H1 (cell line): ENCODE measurements at regions not wholly inside any gene's neighbourhood (a gene's known extent, or its start where the extent isn't known, plus 50 kb on each side); places are given as distances from the start of the nearest gene placed in this dataset.

Source experiments
- CTCF ChIA-PET: fragments of 300-600 bp; sonication (Branson Sonifier 250); formaldehyde crosslinking; loops from one replicate; lab custom pipeline; 2021; ENCODE audit not compliant: partially characterized antibody; lab: Charles Lee
- POLR2A ChIA-PET: fragments of 300-600 bp; sonication (Branson Sonifier 250); formaldehyde crosslinking; loops from one replicate; lab custom pipeline; 2021; ENCODE audit warnings: inconsistent platforms; ENCODE audit not compliant: partially characterized antibody; lab: Charles Lee
- DNase-seq, 2 experiments: peaks; one replicate each; pipeline versions ENCODE4 v3.0.0 to v3.0.0-alpha.2; 2010 to 2022; ENCODE audit warnings: low spot score in 2 of 2, low read depth in 1 of 2, mixed read lengths in 1 of 2
- FAIRE-seq: peaks from 2 replicates; lab custom pipeline; 2011; peaks lifted over from hg19 to GRCh38; lab: Jason Lieb, UNC
- H2AFZ ChIP-seq: 2 replicates; pipeline ENCODE4 v1.8.1; 2012; ENCODE audit warnings: low read length, inconsistent platforms
- H2AK5ac ChIP-seq: 2 replicates; pipeline ENCODE4 v1.6.1; 2013; ENCODE audit warnings: low read depth, low read length
- H2BK120ac ChIP-seq: replicated peaks from 2 replicates; pipeline ENCODE3; 2013; ENCODE audit warnings: low read depth, low read length, inconsistent platforms
- H2BK12ac ChIP-seq: 2 replicates; pipeline ENCODE4 v1.6.1; 2013; ENCODE audit warnings: low read depth, low read length
- H2BK15ac ChIP-seq: 2 replicates; pipeline ENCODE4 v1.6.1; 2013; ENCODE audit warnings: low read length
- H2BK20ac ChIP-seq: 2 replicates; pipeline ENCODE4 v1.6.1; 2013; ENCODE audit warnings: low read length
- H2BK5ac ChIP-seq: 2 replicates; pipeline ENCODE4 v1.6.1; 2013; ENCODE audit warnings: low read depth, low read length
- H3K14ac ChIP-seq: 2 replicates; pipeline ENCODE4 v1.6.1; 2013; ENCODE audit warnings: inconsistent platforms; ENCODE audit not compliant: insufficient read length
- H3K18ac ChIP-seq: 2 replicates; pipeline ENCODE4 v1.6.1; 2013; ENCODE audit warnings: low read length; ENCODE audit errors: extremely low read depth
- H3K23ac ChIP-seq: 2 replicates; pipeline ENCODE4 v1.6.1; 2013; ENCODE audit warnings: inconsistent platforms; ENCODE audit not compliant: insufficient read length
- H3K23me2 ChIP-seq: 2 replicates; pipeline ENCODE4 v1.6.1; 2013; ENCODE audit warnings: low read depth, low read length
- H3K27ac ChIP-seq: 2 replicates; pipeline ENCODE4 v1.6.1; 2011; ENCODE audit warnings: low read depth, low read length, inconsistent platforms
- H3K27me3 ChIP-seq, 4 experiments: replicated peaks in 1 of 4; 1 replicate in 1 of 4; 2 replicates in 3 of 4; pipeline versions ENCODE4 v1.6.1 to v1.8.1; 2011 to 2013; ENCODE audit warnings: low read length in 3 of 4, mild to moderate bottlenecking in 3 of 4, inconsistent platforms in 2 of 4, mixed read lengths in 2 of 4, moderate library complexity in 1 of 4; ENCODE audit not compliant: control insufficient read depth in 3 of 4, insufficient read depth in 3 of 4; ENCODE audit errors: extremely low read depth in 1 of 4
- H3K36me3 ChIP-seq, 4 experiments: 2 replicates each; pipeline versions ENCODE4 v1.6.1 to v1.8.1; 2011 to 2013; ENCODE audit warnings: mild to moderate bottlenecking in 4 of 4, low read length in 3 of 4, moderate library complexity in 2 of 4, control low read depth in 1 of 4, inconsistent platforms in 1 of 4; ENCODE audit not compliant: insufficient read depth in 4 of 4, control insufficient read depth in 2 of 4
- H3K4ac ChIP-seq: replicated peaks from 2 replicates; pipeline ENCODE3; 2013; ENCODE audit warnings: low read length, low read depth, mixed read lengths, inconsistent platforms; ENCODE audit not compliant: insufficient read length
- H3K4me1 ChIP-seq, 4 experiments: replicated peaks in 1 of 4; 1 replicate in 1 of 4; 2 replicates in 3 of 4; pipeline versions ENCODE4 v1.6.1 to v1.8.1; 2011 to 2013; ENCODE audit warnings: low read length in 3 of 4, inconsistent platforms in 2 of 4, mixed read lengths in 1 of 4; ENCODE audit not compliant: insufficient read depth in 4 of 4, control insufficient read depth in 3 of 4
- H3K4me2 ChIP-seq, 2 experiments: 2 replicates each; pipeline versions ENCODE4 v1.6.1 to v1.8.1; 2011 to 2013; ENCODE audit warnings: low read depth in 2 of 2, low read length in 2 of 2, control low read depth in 1 of 2, inconsistent platforms in 1 of 2, mild to moderate bottlenecking in 1 of 2; ENCODE audit not compliant: insufficient read depth in 1 of 2
- H3K4me3 ChIP-seq, 4 experiments: fragments of 200-600, 300-600 bp in 1 of 4; sonication (generic), shearing (Covaris generic), sonication (Bioruptor Twin) in 1 of 4; 2 replicates each; pipeline versions ENCODE4 v1.5.1 to v1.8.1; 2011 to 2016; ENCODE audit warnings: low read length in 4 of 4, low read depth in 3 of 4, control low read depth in 2 of 4, inconsistent platforms in 2 of 4, mild to moderate bottlenecking in 2 of 4, mixed read lengths in 1 of 4, moderate library complexity in 1 of 4; ENCODE audit not compliant: insufficient read depth in 2 of 4; ENCODE audit errors: extremely low read depth in 1 of 4
- H3K56ac ChIP-seq: replicated peaks from 2 replicates; pipeline ENCODE3; 2013; ENCODE audit warnings: low read depth, mild to moderate bottlenecking, mixed read lengths, low read length, inconsistent platforms; ENCODE audit not compliant: insufficient read length
- H3K79me1 ChIP-seq: 2 replicates; pipeline ENCODE4 v1.6.1; 2013; ENCODE audit warnings: low read depth, low read length, control low read depth
- H3K79me2 ChIP-seq, 2 experiments: 2 replicates each; pipeline versions ENCODE4 v1.6.1 to v1.8.1; 2012 to 2013; ENCODE audit warnings: low read length in 2 of 2, mild to moderate bottlenecking in 2 of 2, inconsistent platforms in 1 of 2; ENCODE audit not compliant: insufficient read depth in 2 of 2, control insufficient read depth in 1 of 2
- H3K9ac ChIP-seq, 4 experiments: replicated peaks in 1 of 4; 1 replicate in 1 of 4; 2 replicates in 3 of 4; pipeline versions ENCODE4 v1.6.1 to v1.8.1; 2011 to 2013; ENCODE audit warnings: low read depth in 3 of 4, low read length in 3 of 4, control low read depth in 2 of 4, mild to moderate bottlenecking in 2 of 4, moderate library complexity in 2 of 4, inconsistent platforms in 1 of 4; ENCODE audit errors: extremely low read depth in 1 of 4
- H3K9me3 ChIP-seq, 2 experiments: 2 replicates each; pipeline versions ENCODE4 v1.6.1 to v1.8.1; 2012 to 2013; ENCODE audit warnings: mild to moderate bottlenecking in 2 of 2, moderate library complexity in 2 of 2, control low read depth in 1 of 2, inconsistent platforms in 1 of 2, low read depth in 1 of 2, low read length in 1 of 2, mixed read lengths in 1 of 2; ENCODE audit not compliant: insufficient read depth in 2 of 2
- H4K20me1 ChIP-seq, 2 experiments: replicated peaks in 1 of 2; 2 replicates each; pipeline versions ENCODE3 to v1.8.1; 2011 to 2013; ENCODE audit warnings: inconsistent platforms in 2 of 2, low read length in 2 of 2, mild to moderate bottlenecking in 1 of 2; ENCODE audit not compliant: insufficient read depth in 2 of 2, control insufficient read depth in 1 of 2
- H4K5ac ChIP-seq: 2 replicates; pipeline ENCODE4 v1.6.1; 2013; ENCODE audit warnings: low read length, low read depth, mixed read lengths, inconsistent platforms; ENCODE audit not compliant: insufficient read length
- H4K8ac ChIP-seq: 2 replicates; pipeline ENCODE4 v1.8.0; 2013; ENCODE audit warnings: mild to moderate bottlenecking, moderate library complexity, low read length, inconsistent platforms; ENCODE audit not compliant: insufficient read depth; ENCODE audit errors: extremely low read depth
- H4K91ac ChIP-seq: replicated peaks from 2 replicates; pipeline ENCODE3; 2013; ENCODE audit warnings: low read length, mixed read lengths, inconsistent platforms; ENCODE audit not compliant: insufficient read length
- BCL11A ChIP-seq, 2 experiments: IDR thresholded peaks; one replicate each; pipeline ENCODE4 v1.6.1; 2011; ENCODE audit warnings: low read depth in 2 of 2, low read length in 2 of 2, mild to moderate bottlenecking in 2 of 2
- CEBPB ChIP-seq: IDR thresholded peaks from 2 replicates; pipeline ENCODE4 v1.6.1; 2012; ENCODE audit warnings: low read depth, low read length
- CREB1 ChIP-seq: IDR thresholded peaks from 2 replicates; pipeline ENCODE4 v1.6.1; 2012; ENCODE audit warnings: inconsistent platforms
- EP300 ChIP-seq, 2 experiments: IDR thresholded peaks; 1 replicate in 1 of 2; 2 replicates in 1 of 2; pipeline ENCODE4 v1.6.1; 2011 to 2012; ENCODE audit warnings: low read depth in 2 of 2, low read length in 2 of 2, mild to moderate bottlenecking in 2 of 2, borderline replicate concordance in 1 of 2, inconsistent platforms in 1 of 2, moderate library complexity in 1 of 2
- NANOG ChIP-seq: IDR thresholded peaks from 2 replicates; pipeline ENCODE4 v1.6.1; 2011; ENCODE audit warnings: low read length, low read depth, mild to moderate bottlenecking, inconsistent platforms; ENCODE audit not compliant: insufficient read depth, poor library complexity, severe bottlenecking
- RNF2 ChIP-seq: fragments of 200-900, 300-1000 bp; sonication (generic); IDR thresholded peaks from 2 replicates; pipeline ENCODE4 v1.7.1; 2016; ENCODE audit warnings: borderline replicate concordance, low read depth, mild to moderate bottlenecking, antibody characterized with exemption, low read length; ENCODE audit not compliant: poor library complexity, severe bottlenecking; ENCODE audit errors: missing control alignments
- RXRA ChIP-seq: IDR thresholded peaks from 2 replicates; pipeline ENCODE4 v1.6.1; 2011; ENCODE audit warnings: low read depth, mild to moderate bottlenecking, low read length, moderate library complexity; ENCODE audit not compliant: insufficient read depth
- SIN3A ChIP-seq, 2 experiments: IDR thresholded peaks in 1 of 2; conservative IDR thresholded peaks in 1 of 2; 2 replicates each; pipeline ENCODE4 v1.6.1; 2011 to 2012; ENCODE audit warnings: low read length in 2 of 2, improper control_type of control experiment in 1 of 2, low read depth in 1 of 2, mild to moderate bottlenecking in 1 of 2
- TBP ChIP-seq: IDR thresholded peaks from 2 replicates; pipeline ENCODE4 v1.6.1; 2011; ENCODE audit warnings: low read depth, low read length, improper control_type of control experiment
- TCF12 ChIP-seq: IDR thresholded peaks from 2 replicates; pipeline ENCODE4 v1.6.1; 2011; ENCODE audit warnings: low read depth, mild to moderate bottlenecking, low read length
- YY1 ChIP-seq: IDR thresholded peaks from 2 replicates; pipeline ENCODE4 v1.6.1; 2011; ENCODE audit warnings: low read depth, mild to moderate bottlenecking, low read length
- WGBS, 2 experiments: shearing (Covaris generic) in 1 of 2; methylation state at CpG; one replicate each; pipeline versions ENCODE4 v1.1.6 to v1.1.7; 2013 to 2015; ENCODE audit warnings: low lambda C conversion rate in 2 of 2, mixed read lengths in 2 of 2, inconsistent platforms in 1 of 2, low coverage in 1 of 2, missing lambda C conversion rate in 1 of 2; ENCODE audit not compliant: insufficient replicate concordance in 2 of 2, insufficient coverage in 1 of 2, insufficient read length in 1 of 2; ENCODE audit errors: extremely low coverage in 1 of 2, missing lambda C conversion rate in 1 of 2; 5-methylcytosine and 5-hydroxymethylcytosine counted together

- no peak overlapping the region for H4K91ac ChIP-seq
- ChIA-PET CTCF (interaction anchor here (0.8 to 1.7 kb wide), 2 partner anchors 120 to 603 kb away, joined by 3 to 5 read pairs; no protein-coding TSS in a partner anchor), POLR2A (no interaction called here)
- H3K4me1 ChIP-seq, result no peaks in the 10 kb centered on the region; a peak in 1 of 7 replicates
- DNase-seq, result no peak
- H3K23ac ChIP-seq, result no peak overlapping the region
- FAIRE-seq, result no peak
- H2BK12ac ChIP-seq, result no peak overlapping the region
- H3K4ac ChIP-seq, result no peak overlapping the region
- H3K14ac ChIP-seq, result no peak overlapping the region
- no peak overlapping the region for H4K8ac ChIP-seq
- H3K9ac ChIP-seq, result no peak overlapping the region
- no peaks in the 10 kb centered on the region for H3K36me3 ChIP-seq
- no peak overlapping the region for H3K18ac ChIP-seq
- no peaks in the 10 kb centered on the region for H3K79me2 ChIP-seq
- H3K4me3 ChIP-seq, result no peak overlapping the region
- H3K27ac ChIP-seq, result no peak overlapping the region
- H3K79me1 ChIP-seq, result no peaks in the 10 kb centered on the region
- H3K23me2 ChIP-seq, result no peaks in the 10 kb centered on the region
- no peak overlapping the region for H2BK5ac ChIP-seq
- no peaks in the 10 kb centered on the region for H4K20me1 ChIP-seq
- no peak overlapping the region for H3K56ac ChIP-seq
- no peak overlapping the region for H3K4me2 ChIP-seq
- H2AK5ac ChIP-seq, result no peak overlapping the region
- no peak overlapping the region for H2BK120ac ChIP-seq
- H4K5ac ChIP-seq, result no peak overlapping the region
- no peak overlapping the region for H2AFZ ChIP-seq
- no peaks in the 10 kb centered on the region for H3K9me3 ChIP-seq
- no peak overlapping the region for H2BK15ac ChIP-seq
- TF ChIP-seq TBP (no peak), RXRA (no peak), TCF12 (no peak), SIN3A (conservative IDR thresholded peaks at IDR 0.05 in 1 of 2, IDR thresholded peaks at IDR 0.05 in 1 of 2; ENCODE audit: low read depth in 1 of 2, low read length in 2 of 2) (no peak), EP300 (IDR thresholded peaks at IDR 0.05; ENCODE audit: borderline replicate concordance in 1 of 2, low read depth in 2 of 2, low read length in 2 of 2) (no peak), CEBPB (no peak), RNF2 (no peak), YY1 (no peak), BCL11A (IDR thresholded peaks at IDR 0.05; ENCODE audit: low read depth in 2 of 2, low read length in 2 of 2) (no peak), NANOG (no peak), CREB1 (no peak)
- WGBS, 2 experiments, result 94% methylated on average over 2 of the region's 2 CpGs; no CpG with 5 or more reads in 1 of the 2 experiments
- H3K27me3 ChIP-seq, result no peaks in the 10 kb centered on the region
- no peak overlapping the region for H2BK20ac ChIP-seq
Observed at GRCh38 chr4:176927664-176928063, 134.9 kb upstream of the VEGFC start.
